GM18508 (cell line): ENCODE measurements at regions not wholly inside any gene's neighbourhood (a gene's known extent, or its start where the extent isn't known, plus 50 kb on each side); places are given as distances from the start of the nearest gene placed in this dataset.

Source experiments
- ATAC-seq: cut with Tn5 transposase; IDR thresholded peaks from one replicate; pipeline ENCODE4 v1.9.1; 2021; ENCODE audit warnings: moderate number of reproducible peaks; ENCODE audit not compliant: insufficient read depth, unreplicated experiment

GRCh38 chr10:120270906-120271305 is 186.1 kb upstream of the PLPP4 start:
- ATAC-seq, result no peak

- no peak for ATAC-seq
Observed at GRCh38 chr10:120271696-120272095, 185.3 kb upstream of the PLPP4 start.

- ATAC-seq, result no peak
Observed at GRCh38 chr10:120272350-120272749, 184.7 kb upstream of the PLPP4 start.

- no peak for ATAC-seq
Observed at GRCh38 chr10:120278069-120278468, 179.0 kb upstream of the PLPP4 start.

- no peak for ATAC-seq
Observed at GRCh38 chr10:120279196-120279595, 177.8 kb upstream of the PLPP4 start.

GRCh38 chr10:120282421-120282820 is 174.6 kb upstream of the PLPP4 start:
- ATAC-seq, result no peak

GRCh38 chr10:120282846-120283492 is 174.1 kb upstream of the PLPP4 start:
- ATAC-seq, result no peak

GRCh38 chr10:120285408-120285807 is 171.6 kb upstream of the PLPP4 start:
- ATAC-seq, result no peak

- no peak for ATAC-seq
Observed at GRCh38 chr10:120286280-120286679, 170.7 kb upstream of the PLPP4 start.

GRCh38 chr10:120300513-120300912 is 156.5 kb upstream of the PLPP4 start:
- no peak for ATAC-seq

- ATAC-seq, result no peak
Observed at GRCh38 chr10:120308589-120308988, 148.4 kb upstream of the PLPP4 start.

- ATAC-seq, result no peak
Observed at GRCh38 chr10:120313715-120314114, 143.3 kb upstream of the PLPP4 start.

- no peak for ATAC-seq
Observed at GRCh38 chr10:120314442-120314841, 142.6 kb upstream of the PLPP4 start.

GRCh38 chr10:120318862-120319261 is 138.2 kb upstream of the PLPP4 start:
- no peak for ATAC-seq

GRCh38 chr10:120327675-120328074 is 129.4 kb upstream of the PLPP4 start:
- ATAC-seq, result no peak

- no peak for ATAC-seq
Observed at GRCh38 chr10:120328647-120329046, 128.4 kb upstream of the PLPP4 start.

GRCh38 chr10:120335553-120335952 is 121.5 kb upstream of the PLPP4 start:
- no peak for ATAC-seq

- ATAC-seq, result no peak
Observed at GRCh38 chr10:120336306-120336910, 120.6 kb upstream of the PLPP4 start.

- ATAC-seq, result no peak
Observed at GRCh38 chr10:120336911-120337540, 120.0 kb upstream of the PLPP4 start.

GRCh38 chr10:120342115-120342714 is 114.8 kb upstream of the PLPP4 start:
- ATAC-seq, result no peak

GRCh38 chr10:120345186-120345585 is 111.8 kb upstream of the PLPP4 start:
- no peak for ATAC-seq
